Femur (tissue), 1 donor: ENCODE measurements at regions not wholly inside any gene's neighbourhood (a gene's known extent, or its start where the extent isn't known, plus 50 kb on each side); places are given as distances from the start of the nearest gene placed in this dataset.

Source experiments
- DNase-seq: peaks from one replicate; pipeline ENCODE4 v3.0.0-alpha.2; 2017

GRCh38 chr10:29132551-29133111 is 156.2 kb upstream of the LYZL1 start:
- DNase-seq: no peak

- no peak for DNase-seq
Observed at GRCh38 chr10:29135337-29135736, 153.5 kb upstream of the LYZL1 start.

- no peak for DNase-seq
Observed at GRCh38 chr10:29136411-29136810, 152.5 kb upstream of the LYZL1 start.

- DNase-seq: no peak
Observed at GRCh38 chr10:29140151-29140550, 148.7 kb upstream of the LYZL1 start.

GRCh38 chr10:29140991-29141390 is 147.9 kb upstream of the LYZL1 start:
- DNase-seq: no peak

- DNase-seq: no peak
Observed at GRCh38 chr10:29141761-29142160, 147.1 kb upstream of the LYZL1 start.

- DNase-seq: no peak
Observed at GRCh38 chr10:29142516-29143314, 146.2 kb upstream of the LYZL1 start.

- DNase-seq: no peak
Observed at GRCh38 chr10:29144126-29144525, 144.7 kb upstream of the LYZL1 start.

GRCh38 chr10:29146311-29147100 is 142.4 kb upstream of the LYZL1 start:
- no peak for DNase-seq

GRCh38 chr10:29150010-29150409 is 138.9 kb upstream of the LYZL1 start:
- DNase-seq: peak; percentile 60

GRCh38 chr10:29151005-29151404 is 137.9 kb upstream of the LYZL1 start:
- no peak for DNase-seq

- DNase-seq: no peak
Observed at GRCh38 chr10:29157321-29157720, 131.5 kb upstream of the LYZL1 start.

GRCh38 chr10:29158066-29158465 is 130.8 kb upstream of the LYZL1 start:
- no peak for DNase-seq

- no peak for DNase-seq
Observed at GRCh38 chr10:29160150-29160617, 128.7 kb upstream of the LYZL1 start.

- no peak for DNase-seq
Observed at GRCh38 chr10:29163746-29164145, 125.1 kb upstream of the LYZL1 start.

GRCh38 chr10:29166713-29167112 is 122.2 kb upstream of the LYZL1 start:
- no peak for DNase-seq

GRCh38 chr10:29169021-29169420 is 119.8 kb upstream of the LYZL1 start:
- no peak for DNase-seq

- no peak for DNase-seq
Observed at GRCh38 chr10:29171717-29172116, 117.2 kb upstream of the LYZL1 start.

GRCh38 chr10:29174389-29174788 is 114.5 kb upstream of the LYZL1 start:
- DNase-seq: no peak

GRCh38 chr10:29176845-29177832 is 111.7 kb upstream of the LYZL1 start:
- DNase-seq: no peak

GRCh38 chr10:29181936-29182335 is 106.9 kb upstream of the LYZL1 start:
- DNase-seq: no peak

GRCh38 chr10:29183301-29183945 is 105.4 kb upstream of the LYZL1 start:
- DNase-seq: no peak
